Non-pigmented ciliary epithelial cell (primary cell): ENCODE measurements at regions not wholly inside any gene's neighbourhood (a gene's known extent, or its start where the extent isn't known, plus 50 kb on each side); places are given as distances from the start of the nearest gene placed in this dataset.

Experiments used
- DNase-seq: peaks from one replicate; pipeline ENCODE4 v3.0.0-alpha.2; 2010; ENCODE audit warnings: low read depth

DNA sequence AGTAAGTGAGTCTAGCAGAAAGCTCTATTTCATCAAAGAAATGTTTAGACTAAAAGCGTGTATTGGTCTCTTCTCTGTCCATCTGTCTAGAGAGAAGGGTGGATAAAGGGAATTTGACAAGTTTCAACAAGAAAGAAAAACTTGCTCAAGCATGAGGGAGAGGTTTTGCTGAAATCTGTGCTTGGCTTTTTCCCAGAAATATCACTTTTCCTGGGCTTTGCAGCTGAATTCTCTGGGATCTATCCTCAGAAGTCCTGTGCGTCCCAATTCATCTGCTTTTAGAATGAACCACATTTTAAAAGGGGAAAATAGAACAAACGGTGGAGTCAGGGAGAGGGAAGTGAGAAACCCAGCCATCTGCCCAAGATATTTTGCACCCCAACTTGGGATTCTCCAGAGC is 59.6 kb upstream of the CELF2 start:
- DNase-seq = no peak

DNA sequence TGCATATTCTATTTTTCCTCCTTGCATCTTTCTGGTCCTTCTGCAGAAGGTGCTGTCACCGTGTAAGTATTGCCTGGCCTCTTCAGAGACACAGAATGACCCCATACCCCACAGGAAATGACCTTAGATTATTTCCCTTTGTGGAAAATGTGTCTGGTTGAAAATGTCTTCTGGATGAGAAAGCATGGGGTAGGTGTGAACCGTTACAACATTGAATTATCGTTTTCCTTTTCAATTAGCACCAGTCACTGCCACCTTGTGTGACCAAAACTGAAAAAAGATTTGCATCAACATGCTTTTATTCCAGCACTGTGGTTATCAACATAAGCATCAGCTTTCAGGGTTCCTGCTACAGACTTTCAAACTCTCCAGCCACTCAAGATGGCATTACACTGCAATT is 58.0 kb upstream of the CELF2 start:
- DNase-seq = no peak

DNA sequence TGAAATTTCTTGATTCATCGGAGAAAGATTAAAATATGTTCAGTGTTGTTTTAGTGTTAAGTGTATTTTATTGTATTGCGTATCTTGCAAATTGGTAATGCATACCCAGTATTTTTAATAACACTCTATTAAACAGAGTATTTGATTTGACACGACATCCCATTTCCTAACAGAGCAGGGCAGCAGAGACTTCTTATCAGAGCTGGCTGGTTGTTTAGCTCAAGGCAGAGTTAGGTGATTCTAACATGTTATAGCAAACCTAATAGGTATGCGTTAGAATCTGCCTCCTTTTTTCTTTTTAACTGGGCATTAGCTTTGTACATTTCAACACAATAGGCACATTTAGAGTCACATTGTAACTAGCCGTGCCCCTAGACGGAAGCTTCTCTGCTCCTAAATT is 57.1 kb upstream of the CELF2 start:
- no peak for DNase-seq

DNA sequence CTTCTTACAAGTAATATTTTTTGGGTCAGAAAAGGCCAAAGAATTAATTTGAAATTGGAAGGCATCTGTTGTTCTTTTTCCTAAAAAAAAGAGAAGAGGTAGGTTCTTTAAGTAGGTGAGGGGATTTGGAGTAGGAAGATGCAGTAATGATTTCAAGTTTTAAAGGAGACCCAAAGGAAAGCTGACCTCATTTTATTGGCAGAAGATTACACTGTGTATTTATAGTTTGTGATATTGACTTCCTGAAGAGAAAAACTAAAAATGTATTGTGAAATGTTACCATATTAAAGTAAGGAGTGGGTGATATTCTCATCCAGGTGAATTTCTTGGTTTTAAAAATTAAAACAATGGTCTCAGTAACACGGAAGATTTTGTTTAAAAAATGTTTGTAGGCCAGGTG is 56.6 kb upstream of the CELF2 start:
- no peak for DNase-seq

DNA sequence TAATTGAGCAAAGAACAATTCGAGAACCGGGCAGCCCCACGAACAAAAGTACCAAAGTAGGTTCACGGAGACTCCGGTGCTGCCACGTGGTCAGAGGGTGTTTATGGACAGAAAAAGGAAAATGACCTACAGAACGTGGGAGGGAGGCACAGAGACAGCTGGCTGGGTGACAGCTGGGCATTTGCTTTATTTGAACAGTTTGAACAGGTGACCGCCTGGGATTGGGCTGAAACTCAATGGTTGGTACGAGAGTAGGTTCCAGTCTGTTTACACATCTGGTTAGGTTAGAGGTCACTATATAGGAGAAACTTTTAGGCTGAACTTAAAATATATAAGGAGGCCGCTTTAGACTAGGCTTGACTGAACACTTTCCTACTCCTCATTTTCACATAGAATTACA is 50.6 kb upstream of the CELF2 start:
- no peak for DNase-seq

DNA sequence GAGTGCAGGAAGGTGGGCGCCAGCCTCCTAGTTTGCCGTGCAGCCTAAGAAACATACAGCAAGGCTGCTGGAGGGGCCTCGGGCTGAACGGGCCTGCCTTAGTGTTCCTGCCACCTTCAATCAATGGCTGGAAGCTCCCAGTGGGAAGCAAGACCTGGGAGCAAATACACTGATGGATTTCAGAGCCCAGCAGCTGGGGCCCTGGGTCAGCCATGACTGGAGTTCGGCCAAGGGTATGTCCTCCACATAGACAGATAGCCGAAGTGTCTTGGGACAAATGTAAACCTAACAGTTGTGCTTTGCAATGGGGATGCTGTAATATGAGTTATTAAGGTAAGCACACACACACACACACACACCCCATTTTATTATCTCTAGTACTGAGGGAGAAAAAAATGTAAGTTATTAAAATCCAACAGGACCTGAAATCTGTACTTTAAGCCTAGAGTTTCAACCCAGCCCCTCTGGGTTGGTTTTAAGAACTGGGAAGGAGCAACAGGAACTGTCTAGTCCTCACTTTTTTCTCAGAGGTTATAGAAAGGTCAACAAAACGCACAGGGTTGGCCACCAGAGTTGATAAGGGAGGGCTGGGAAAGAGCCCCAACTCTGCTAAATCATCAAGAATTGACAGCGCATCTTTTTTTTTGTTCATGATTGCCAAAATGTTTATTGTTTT is 50.0 kb upstream of the CELF2 start:
- DNase-seq = no peak
